Heart right ventricle (tissue), 16 donors: ENCODE measurements at regions not wholly inside any gene's neighbourhood (a gene's known extent, or its start where the extent isn't known, plus 50 kb on each side); places are given as distances from the start of the nearest gene placed in this dataset.

Experiments used
- ATAC-seq, 8 donors: fragments of 200-7000 bp; cut with Tn5 transposase; one replicate each; pipeline ENCODE4 v1.9.1; 2020; ENCODE audit warnings: mild to moderate bottlenecking in 8 of 8, moderate library complexity in 8 of 8, moderate number of reproducible peaks in 1 of 8
- DNase-seq, 2 donors: peaks; one replicate each; pipeline ENCODE4 v3.0.0-alpha.2; 2020
- H3K27ac ChIP-seq, 10 donors: fragments of 200-600 bp; sonication (generic) in 2 of 10; one replicate each; pipeline versions ENCODE4 v1.5.0 to v1.8.0; 2020 to 2022; ENCODE audit warnings: mild to moderate bottlenecking in 3 of 10
- H3K27me3 ChIP-seq, 7 donors: fragments of 200-600 bp; one replicate each; pipeline ENCODE4 v1.8.0; 2021 to 2022; ENCODE audit warnings: mild to moderate bottlenecking in 2 of 7
- H3K36me3 ChIP-seq, 9 donors: fragments of 200-600 bp; sonication (generic) in 1 of 9; one replicate each; pipeline versions ENCODE4 v1.5.0 to v1.8.0; 2020 to 2022; ENCODE audit warnings: mild to moderate bottlenecking in 2 of 9
- H3K4me1 ChIP-seq, 9 donors: fragments of 200-600 bp; sonication (generic) in 1 of 9; one replicate each; pipeline versions ENCODE4 v1.5.0 to v1.8.0; 2020 to 2022; ENCODE audit warnings: mild to moderate bottlenecking in 4 of 9
- H3K4me3 ChIP-seq, 10 donors: fragments of 200-600 bp; sonication (generic) in 2 of 10; one replicate each; pipeline versions ENCODE4 v1.5.0 to v1.8.0; 2020 to 2022; ENCODE audit warnings: mild to moderate bottlenecking in 7 of 10, moderate library complexity in 2 of 10
- H3K9me3 ChIP-seq, 11 donors: fragments of 200-600 bp in 10 of 11; sonication (generic) in 2 of 11; one replicate each; pipeline versions ENCODE4 v1.5.0 to v1.8.0; 2013 to 2022; ENCODE audit warnings: mild to moderate bottlenecking in 2 of 11, control low read depth in 1 of 11, moderate library complexity in 1 of 11
- WGBS, 2 donors: extraction: QIAGEN DNeasy Blood & Tissue Kit; methylation state at CpG; one replicate each; pipeline ENCODE4 v1.1.7; 2013; ENCODE audit warnings: inconsistent platforms in 1 of 2; 5-methylcytosine and 5-hydroxymethylcytosine counted together
- intact Hi-C, 10 donors: fragments of 100-400 bp; cut with DNase I; formaldehyde crosslinking; loops; one replicate each; pipeline versions ENCODE4 v1.11.1 to v1.14.2; 2022
- TF ChIP-seq, protein P1 (sequence below), 9 donors: fragments of 200-600 bp; sonication (generic) in 2 of 9; IDR thresholded peaks; one replicate each; pipeline versions ENCODE4 v1.5.0 to v1.8.0; 2021 to 2022; ENCODE audit warnings: antibody characterized with exemption in 9 of 9, mild to moderate bottlenecking in 5 of 9, moderate library complexity in 1 of 9
- donor health status: Arrhythmogenic right ventricular cardiomyopathy.
- donor health status: ischemic (EF 13 %, LVEDD 7.1; RV severe dilation, severe dysfunction).
- donor health status: healthy with polysubstance abuse.
- donor health status: DM: no; HTN: yes; CAD: no.
- donor health status: DM: no; HTN: no; CAD: no.
- donor health status: ischemic (EF 25% LVEDD 6.9; RV normal size, moderate dysfunction).
- donor health status: ischemic (EF 25% LVEDD 5.7; RV mildly dilated, moderate dysfunction).
- donor health status: healthy.
- donor health status: DM: yes; HTN: yes; CAD: no.
- donor health status: Ischemic cardiomyopathy.
- donor health status: ischemic (EF 35%, LVEDD 5.7; RV mildly dilated, moderate dysfunction).
- donor health status: nonischemic (EF 11% LVEDD 7.7; RV severe dilation, severe dysfunction).
- donor health status: DM: yes; HTN: yes; CAD: no.
- donor health status: PGD.
- donor health status: ischemic (EF 29% LVEDD 5.4; RV normal size, mild dysfunction).
- donor health status: nonischemic (EF 23%, LVEDD 6.1; RV moderate dilation, normal function).

GRCh38 chr4:84166486-84166885 is 332.6 kb downstream of the NKX6-1 start:
- DNase-seq (no peak), ATAC-seq (no peak)
- peaks cover 0 to 5% (median 0%) of the 10 kb centered on the region in 7 donors for H3K27me3 ChIP-seq
- no peaks in the 10 kb centered on the region for H3K4me1 ChIP-seq
- intact Hi-C loops, result no loop called here
- no peak overlapping the region for H3K27ac ChIP-seq
- H3K36me3 ChIP-seq, result no peaks in the 10 kb centered on the region
- no peaks in the 10 kb centered on the region for H3K9me3 ChIP-seq
- TF ChIP-seq, protein P1, sequence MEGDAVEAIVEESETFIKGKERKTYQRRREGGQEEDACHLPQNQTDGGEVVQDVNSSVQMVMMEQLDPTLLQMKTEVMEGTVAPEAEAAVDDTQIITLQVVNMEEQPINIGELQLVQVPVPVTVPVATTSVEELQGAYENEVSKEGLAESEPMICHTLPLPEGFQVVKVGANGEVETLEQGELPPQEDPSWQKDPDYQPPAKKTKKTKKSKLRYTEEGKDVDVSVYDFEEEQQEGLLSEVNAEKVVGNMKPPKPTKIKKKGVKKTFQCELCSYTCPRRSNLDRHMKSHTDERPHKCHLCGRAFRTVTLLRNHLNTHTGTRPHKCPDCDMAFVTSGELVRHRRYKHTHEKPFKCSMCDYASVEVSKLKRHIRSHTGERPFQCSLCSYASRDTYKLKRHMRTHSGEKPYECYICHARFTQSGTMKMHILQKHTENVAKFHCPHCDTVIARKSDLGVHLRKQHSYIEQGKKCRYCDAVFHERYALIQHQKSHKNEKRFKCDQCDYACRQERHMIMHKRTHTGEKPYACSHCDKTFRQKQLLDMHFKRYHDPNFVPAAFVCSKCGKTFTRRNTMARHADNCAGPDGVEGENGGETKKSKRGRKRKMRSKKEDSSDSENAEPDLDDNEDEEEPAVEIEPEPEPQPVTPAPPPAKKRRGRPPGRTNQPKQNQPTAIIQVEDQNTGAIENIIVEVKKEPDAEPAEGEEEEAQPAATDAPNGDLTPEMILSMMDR (IDR thresholded peaks at IDR 0.05), result no peak
- no peak overlapping the region for H3K4me3 ChIP-seq
- 93% methylated on average over 1 of the region's 1 CpG for WGBS, 2 donors

DNA sequence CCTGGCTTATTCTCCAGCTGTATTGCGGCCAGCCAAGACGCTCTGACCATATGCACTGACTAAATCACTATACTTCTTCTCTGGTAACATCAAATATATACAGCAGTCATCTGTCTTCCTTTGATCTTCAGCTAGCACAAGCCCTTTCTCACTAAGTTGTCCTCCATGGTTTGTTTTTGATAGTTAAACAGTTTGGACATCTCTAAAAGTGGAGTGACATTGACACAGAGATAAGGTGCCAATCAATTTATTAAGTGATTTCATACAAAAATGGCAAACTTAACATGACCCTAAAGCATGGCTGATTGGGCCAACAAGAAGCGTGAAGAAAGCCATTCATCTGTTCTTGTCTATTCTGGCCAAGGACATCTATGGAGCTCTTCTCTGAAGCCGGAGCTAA is 334.9 kb downstream of the NKX6-1 start:
- WGBS, 2 donors, result 89 to 91% methylated on average over 4 of the region's 4 CpGs
- intact Hi-C loops, result no loop called here
- Histone ChIP-seq H3K27me3 (peaks cover 0 to 24% (median 8%) of the 10 kb centered on the region in 7 donors), H3K9me3 (no peaks in the 10 kb centered on the region), H3K4me1 (no peaks in the 10 kb centered on the region), H3K36me3 (no peaks in the 10 kb centered on the region), H3K27ac (no peak overlapping the region), H3K4me3 (no peak overlapping the region)
- ATAC-seq (no peak), DNase-seq (no peak)
- TF ChIP-seq, protein P1 (IDR thresholded peaks at IDR 0.05), result no peak

GRCh38 chr4:84159762-84160161 is 339.3 kb downstream of the NKX6-1 start:
- no peaks in the 10 kb centered on the region for H3K4me1 ChIP-seq
- intact Hi-C loops, result loop anchor here in 1 of 10 donors (10.0 kb wide), 1 partner anchor 55 kb away; no protein-coding TSS in a partner anchor
- no peak overlapping the region for H3K27ac ChIP-seq
- TF ChIP-seq, protein P1 (IDR thresholded peaks at IDR 0.05), result no peak
- no peak for DNase-seq
- no peaks in the 10 kb centered on the region for H3K36me3 ChIP-seq
- ATAC-seq, result no peak
- H3K9me3 ChIP-seq, result no peaks in the 10 kb centered on the region
- 3% methylated on average over 5 of the region's 5 CpGs for WGBS, 2 donors
- H3K27me3 ChIP-seq, result peaks cover 0 to 33% (median 14%) of the 10 kb centered on the region in 7 donors
- H3K4me3 ChIP-seq, result no peak overlapping the region

GRCh38 chr4:84158670-84159069 is 340.4 kb downstream of the NKX6-1 start:
- DNase-seq (no peak), ATAC-seq (no peak)
- TF ChIP-seq, protein P1 (IDR thresholded peaks at IDR 0.05), result no peak
- peaks cover 0 to 33% (median 14%) of the 10 kb centered on the region in 7 donors for H3K27me3 ChIP-seq
- no peaks in the 10 kb centered on the region for H3K36me3 ChIP-seq
- no peaks in the 10 kb centered on the region for H3K9me3 ChIP-seq
- no peak overlapping the region for H3K4me3 ChIP-seq
- H3K4me1 ChIP-seq, result no peaks in the 10 kb centered on the region
- intact Hi-C loops, result loop anchor here in 1 of 10 donors (10.0 kb wide), 1 partner anchor 56 kb away; no protein-coding TSS in a partner anchor
- no peak overlapping the region for H3K27ac ChIP-seq
- 90 to 93% methylated on average over 5 of the region's 5 CpGs for WGBS, 2 donors
